Renal pelvis (tissue), 1 donor: ENCODE measurements at regions not wholly inside any gene's neighbourhood (a gene's known extent, or its start where the extent isn't known, plus 50 kb on each side); places are given as distances from the start of the nearest gene placed in this dataset.
"Not testable (repeated sequence)": the region's sequence is repeated elsewhere in the genome, so short reads cannot be mapped to it uniquely, and the experiment has no call there.

Source experiments
- DNase-seq: peaks from one replicate; pipeline ENCODE4 v3.0.0-alpha.2; 2013

DNA sequence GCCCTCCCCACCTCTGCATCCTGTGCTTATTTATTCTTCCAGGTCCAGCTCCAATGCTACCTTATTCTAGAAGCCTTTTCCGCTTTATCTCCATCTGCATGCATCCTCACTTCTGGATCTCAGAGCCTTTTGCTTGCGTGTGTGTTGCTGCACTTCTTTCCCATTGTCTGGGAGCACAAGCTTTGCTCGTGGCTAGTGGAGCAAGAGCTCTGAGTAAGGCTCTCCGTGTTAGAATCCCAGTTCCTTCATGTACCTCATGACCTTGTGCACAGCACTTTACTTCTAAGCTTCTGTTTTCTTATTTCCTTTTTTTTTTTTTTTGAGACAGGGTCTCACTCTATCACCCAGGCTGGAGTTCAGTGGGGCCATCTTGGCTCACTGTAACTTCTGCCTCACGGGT, 140.0 kb upstream of the POU3F1 start:
- no peak for DNase-seq

DNA sequence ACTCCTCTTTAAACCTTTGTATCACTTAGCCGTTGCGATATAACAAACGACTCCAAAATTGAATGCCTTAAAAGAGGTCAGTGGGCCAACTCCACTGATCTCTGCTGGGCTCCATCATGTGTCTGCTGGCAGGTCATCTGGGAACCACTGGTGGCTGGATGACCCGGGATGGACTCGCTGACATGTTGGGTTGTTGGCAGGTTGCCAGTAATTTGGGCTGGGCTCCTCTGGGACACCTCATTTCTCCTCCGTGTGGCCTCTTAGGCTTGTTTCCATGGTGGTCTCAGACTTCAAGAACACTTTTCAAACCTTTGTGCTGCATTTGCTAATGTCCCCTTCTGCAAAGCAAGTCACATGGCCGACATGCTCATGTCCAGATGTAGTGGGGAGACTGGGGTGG, 139.3 kb upstream of the POU3F1 start:
- no peak for DNase-seq

DNA sequence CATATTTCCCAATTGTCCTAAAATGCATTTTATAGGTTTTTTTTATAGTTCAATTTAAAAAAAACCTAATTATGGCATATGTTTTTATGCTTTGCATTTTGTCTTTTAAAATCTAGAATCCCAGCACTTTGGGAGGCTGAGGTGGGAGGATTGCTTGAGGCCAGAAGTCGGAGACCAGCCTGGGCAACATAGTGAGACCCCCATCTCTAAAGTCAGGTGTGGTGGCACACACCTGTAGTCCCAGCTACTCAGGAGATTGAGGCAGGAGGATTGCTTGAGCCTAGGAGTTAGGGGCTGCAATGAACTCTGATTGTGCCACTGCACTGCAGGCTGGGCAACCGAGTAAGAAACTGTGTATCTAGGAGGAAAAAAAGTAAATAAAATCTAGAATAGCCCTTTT, 137.2 kb upstream of the POU3F1 start:
- DNase-seq, result no peak

DNA sequence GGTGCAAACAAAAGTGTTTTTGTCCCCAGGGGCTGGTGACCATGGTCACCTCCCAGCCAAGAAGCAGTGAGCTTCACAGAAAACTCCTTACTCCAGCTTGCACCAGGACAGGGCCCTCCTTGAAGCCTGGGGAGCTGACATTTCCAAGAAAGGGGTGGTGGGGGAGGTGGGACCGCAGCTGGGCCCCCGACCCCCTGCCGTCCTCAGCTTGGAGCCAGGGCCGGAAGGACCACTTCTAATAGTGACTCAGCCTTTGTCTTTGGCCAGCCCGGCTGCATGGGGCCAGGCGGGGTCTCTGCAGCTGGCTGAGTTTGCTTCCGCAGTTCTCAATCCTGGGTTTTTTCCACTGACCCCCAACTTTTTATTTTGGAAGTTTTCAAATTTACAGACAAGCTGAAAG, 136.5 kb upstream of the POU3F1 start:
- DNase-seq, result no peak

DNA sequence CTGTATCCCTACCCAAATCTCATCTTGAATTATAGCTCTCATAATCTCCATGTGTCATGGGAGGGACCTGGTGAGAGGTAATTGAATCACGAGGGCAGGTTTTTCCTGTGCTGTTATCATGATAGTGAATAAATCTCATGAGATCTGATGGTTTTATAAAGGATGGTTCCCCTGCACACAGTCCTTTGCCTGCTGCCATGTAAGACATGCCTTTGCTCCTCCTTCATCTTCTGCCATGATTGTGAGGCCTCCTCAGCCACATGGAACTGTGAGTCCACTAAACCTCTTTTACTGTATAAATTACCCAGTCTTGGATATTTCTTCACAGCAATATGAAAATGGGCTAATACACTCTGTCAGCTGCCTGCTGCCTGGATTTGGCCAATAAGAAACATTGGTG, 133.8 kb upstream of the POU3F1 start:
- not testable (repeated sequence) for DNase-seq

DNA sequence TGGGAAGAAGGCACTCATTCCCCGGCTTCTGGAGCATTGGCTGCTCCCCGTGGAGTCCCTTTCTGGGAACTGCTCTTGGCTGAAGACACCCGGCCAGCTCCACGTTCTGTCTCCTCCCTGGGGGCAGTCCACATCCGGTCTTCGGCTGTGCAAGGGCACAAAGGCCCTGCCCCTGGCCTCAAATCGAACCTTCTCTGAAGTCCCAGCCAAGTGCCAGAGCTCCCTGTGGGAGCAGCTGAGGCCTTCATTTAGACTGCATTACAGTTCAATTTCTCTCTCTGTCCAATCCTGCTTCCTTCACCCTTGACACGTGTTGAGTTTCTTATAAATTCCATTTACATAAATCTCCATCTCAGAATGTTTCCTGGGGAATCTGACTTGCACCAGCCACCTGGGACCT, 132.9 kb upstream of the POU3F1 start:
- no peak for DNase-seq

DNA sequence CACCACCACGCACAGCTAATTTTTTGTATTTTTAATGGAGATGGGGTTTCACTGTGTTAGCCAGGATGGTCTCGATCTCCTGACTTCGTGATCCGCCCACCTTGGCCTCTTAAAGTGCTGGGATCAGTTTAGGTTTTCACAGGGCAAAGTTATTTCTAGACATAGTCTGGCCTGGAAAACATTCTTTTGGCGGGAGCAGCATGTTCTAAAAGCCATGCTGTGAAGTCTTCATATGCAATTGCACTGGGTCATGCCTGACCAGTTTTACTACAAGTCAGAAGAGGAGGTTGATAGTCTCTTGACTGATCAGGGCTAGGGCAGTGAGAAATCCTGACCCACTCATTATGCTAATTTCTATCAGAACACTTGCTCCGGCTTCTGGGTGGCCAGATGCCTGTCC, 131.6 kb upstream of the POU3F1 start:
- no peak for DNase-seq

DNA sequence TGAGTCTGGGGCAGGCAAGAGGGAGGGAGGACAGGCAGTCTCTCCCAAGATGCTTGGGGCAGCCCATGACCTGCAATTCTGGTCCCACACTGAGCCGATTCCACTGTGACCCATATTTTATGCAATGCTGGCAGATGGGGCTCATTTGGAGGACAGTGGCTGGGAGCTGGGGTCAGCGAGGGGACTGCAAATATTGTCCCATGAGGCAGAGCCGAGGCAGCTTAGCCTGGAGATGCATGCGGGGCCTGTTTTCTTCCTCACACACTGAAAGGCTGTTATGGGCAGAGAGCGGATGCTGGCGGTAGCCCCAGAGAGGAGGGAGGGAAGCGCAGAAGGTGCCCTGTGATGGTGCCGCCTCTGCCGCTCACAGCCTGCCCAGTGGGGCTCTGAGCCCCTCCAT, 128.5 kb upstream of the POU3F1 start:
- no peak for DNase-seq

DNA sequence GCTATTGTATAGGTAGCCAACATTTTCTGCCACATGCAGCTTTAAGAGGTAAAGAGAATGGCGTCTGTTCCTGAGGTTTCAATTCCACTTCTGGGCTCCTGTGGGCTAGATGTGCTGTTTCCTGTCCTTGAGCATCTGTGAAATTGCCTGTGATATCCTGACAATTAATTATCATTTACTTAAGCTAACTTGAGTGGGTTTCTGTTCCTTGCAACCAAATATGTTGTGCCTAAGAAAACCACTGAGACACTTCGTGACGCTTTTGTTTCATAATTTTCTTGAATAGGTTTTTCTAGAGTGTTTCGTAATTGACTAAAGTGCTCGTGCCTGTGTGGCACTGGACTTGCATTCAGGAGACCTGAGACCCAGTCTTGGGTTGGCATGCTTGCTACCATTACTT, 127.3 kb upstream of the POU3F1 start:
- DNase-seq, result no peak

DNA sequence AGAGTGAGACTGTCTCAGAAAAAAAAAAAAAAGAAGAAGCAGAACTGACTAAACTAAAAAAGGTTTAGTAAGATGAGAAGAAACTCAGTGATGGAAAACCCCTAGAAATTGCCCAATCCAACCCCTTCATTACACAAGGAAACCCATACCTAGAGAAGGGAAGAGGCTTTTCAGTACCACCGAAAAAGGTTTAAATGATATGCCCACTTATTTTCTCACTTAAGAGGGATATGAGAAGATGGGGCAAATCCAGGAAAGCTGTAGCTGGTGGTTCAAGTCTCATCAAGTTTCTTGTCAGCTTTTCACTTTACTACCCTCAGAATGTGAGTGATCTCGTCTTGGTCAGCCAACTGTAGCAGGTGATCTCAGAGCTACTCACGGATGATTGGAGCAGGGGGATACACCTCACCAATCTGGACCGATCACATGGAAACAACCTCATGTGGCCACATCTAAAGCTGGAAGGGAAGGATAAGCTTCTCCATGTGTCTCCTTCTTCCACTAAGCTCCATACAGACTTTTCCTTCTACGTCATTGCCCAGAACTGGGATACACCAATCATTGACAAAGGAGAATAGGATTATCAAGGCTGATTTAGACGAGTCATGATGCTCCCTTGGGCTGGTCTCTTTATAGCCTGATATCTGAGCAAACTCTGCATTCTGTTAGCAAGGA, 126.7 kb upstream of the POU3F1 start:
- DNase-seq, result no peak

DNA sequence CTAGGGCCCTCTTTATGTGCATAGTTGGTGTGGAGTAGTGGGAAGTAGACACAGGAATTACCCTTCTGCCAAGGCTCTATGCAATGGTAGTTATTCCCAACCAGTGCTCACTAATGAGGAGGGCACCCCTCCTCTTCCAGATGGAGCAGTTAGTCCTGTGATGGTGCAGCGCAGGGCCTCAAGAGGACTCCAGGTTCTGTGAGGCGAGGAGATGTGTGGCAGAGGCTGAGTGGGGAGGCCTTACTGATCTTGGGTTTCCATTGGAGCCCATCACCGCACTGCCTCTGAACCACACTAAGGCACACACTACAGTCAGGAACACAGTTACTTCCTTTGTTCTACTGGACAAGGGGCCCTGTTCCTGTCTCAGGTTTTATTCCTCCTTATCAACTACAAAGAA, 122.5 kb upstream of the POU3F1 start:
- DNase-seq, result no peak

DNA sequence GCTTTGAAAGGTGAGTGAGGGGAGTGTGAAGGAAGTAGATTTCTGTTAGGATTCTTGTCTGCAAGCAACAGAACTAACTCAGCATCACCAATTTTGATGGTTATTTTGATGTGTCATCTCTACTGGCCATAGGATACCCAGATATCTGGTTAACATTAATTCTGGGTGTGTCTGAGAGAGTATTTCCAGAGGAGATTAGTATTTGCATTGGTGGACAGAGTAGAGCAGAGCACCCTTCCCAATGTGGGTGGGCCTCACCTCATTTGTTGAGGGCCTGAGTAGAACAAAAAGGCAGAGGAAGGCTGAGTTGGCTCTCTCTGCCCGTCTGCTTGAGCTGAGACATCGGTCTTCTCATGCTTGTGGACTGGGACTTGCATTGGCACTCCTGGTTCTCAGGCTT, 121.8 kb upstream of the POU3F1 start:
- DNase-seq, result no peak

DNA sequence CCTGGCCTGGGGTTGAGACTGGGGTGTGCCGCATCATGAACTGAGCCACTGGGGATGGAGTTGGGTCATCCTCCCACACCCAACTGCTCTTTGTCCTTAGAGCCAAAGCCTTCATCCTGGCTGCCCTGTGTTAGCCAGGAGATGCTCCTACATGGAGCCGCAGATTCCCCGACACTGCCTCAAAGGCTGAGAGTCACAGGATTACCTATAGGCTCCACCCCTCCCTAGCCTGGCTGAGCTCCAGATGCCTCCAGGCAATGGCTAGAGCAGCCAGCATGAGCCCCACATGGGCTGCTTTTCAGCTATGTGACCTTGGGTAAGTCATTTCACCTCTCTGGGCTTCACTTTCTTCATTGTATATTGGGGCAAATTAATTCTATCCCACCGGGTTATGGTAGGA, 119.9 kb upstream of the POU3F1 start:
- no peak for DNase-seq

DNA sequence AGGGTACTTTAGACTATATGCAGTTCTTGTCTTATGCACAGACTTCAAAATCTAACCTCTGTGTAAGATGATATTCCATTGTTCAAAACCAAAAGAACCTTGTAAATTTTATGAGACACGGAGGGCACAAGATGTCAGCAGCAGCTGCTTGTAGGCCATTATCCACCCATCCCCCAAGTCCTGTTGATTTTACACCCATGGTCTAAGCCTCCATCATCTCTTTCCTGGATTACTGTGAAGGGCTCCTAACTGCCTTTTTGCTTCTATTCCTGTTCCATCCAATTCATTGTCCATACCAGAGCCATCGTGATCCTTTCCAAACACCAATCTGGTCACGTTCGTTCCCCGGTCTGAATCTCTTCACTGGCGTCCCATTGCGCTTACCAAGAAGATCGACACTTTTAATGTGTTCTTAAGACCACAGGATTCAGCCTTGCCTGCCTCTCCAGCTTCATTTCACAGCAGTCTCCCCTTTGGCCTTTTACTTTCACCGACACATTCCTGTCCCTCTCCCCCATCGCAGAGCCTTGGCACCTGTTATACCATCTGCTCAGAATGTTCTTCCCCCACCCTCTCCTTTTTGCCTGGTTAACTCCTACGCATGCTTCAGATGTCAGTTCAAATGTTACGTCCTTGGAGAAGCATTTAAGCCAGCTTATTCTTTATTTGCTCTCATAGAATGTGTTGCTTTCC, 107.3 kb upstream of the POU3F1 start:
- DNase-seq, result peak; percentile 58

DNA sequence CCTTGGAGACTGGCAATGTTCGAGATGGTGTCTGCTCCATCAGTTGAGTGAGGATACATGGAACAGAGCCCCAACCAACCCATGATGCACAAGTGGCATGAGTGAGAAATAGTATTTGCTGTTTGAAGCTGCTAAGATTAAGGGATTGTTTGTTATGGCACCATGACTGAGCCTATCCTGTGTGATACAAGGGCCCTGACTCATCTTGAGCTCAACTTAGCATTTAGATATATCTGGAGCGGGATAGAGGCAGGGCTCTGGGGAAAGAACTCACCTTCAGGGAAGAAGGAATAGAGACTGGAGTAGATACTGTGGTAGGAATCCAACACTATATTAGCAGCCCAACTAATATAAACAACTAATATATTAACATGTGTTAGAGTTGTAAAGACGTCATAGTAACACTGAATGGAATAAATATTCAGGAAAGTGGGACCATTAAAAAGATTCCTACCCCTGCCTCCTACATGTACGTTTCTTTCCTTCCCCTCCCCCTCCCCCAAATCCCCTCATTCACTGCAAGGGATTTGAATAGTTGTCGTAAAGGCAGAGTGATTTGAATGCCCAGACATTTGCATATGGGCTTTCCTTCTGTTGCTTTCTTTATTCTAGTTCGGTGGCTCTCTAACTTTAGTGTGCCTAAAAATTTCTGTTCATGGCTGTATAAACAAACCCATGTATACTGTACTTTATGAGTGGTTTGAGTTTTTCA, 106.6 kb upstream of the POU3F1 start:
- DNase-seq, result no peak

DNA sequence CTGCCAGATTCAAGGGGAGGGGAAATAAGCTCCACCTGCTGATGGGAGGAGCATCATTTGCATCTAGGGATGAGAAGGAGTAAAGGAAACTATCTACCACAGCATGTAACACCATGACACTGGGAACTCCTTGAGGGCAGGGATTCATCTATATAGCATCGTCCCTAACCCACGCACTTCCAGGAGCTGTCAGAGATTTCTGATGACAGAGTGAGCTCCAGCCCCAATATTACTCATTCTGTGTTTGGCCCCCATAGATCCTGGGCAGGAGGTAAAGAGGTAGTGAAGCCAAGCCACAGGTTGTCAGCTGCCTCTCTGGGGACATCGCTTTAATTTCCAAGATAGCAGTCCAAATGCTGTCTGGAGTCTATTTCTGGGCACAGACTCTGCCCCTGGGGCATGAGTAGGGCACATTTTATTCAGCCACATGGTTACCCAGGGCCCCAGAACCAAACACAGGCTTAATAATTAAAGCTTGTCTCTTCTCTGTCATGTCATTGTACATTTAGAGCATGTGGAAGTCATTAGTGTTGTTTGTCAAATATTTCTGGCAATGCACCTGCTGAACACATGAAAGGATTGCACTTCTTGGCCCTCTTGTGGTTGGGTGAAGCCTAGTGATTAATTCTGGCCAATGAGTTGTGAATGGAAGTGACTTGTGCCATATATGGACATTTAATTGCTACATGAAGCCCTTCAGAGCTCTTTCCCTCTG, 105.9 kb upstream of the POU3F1 start:
- DNase-seq, result no peak

DNA sequence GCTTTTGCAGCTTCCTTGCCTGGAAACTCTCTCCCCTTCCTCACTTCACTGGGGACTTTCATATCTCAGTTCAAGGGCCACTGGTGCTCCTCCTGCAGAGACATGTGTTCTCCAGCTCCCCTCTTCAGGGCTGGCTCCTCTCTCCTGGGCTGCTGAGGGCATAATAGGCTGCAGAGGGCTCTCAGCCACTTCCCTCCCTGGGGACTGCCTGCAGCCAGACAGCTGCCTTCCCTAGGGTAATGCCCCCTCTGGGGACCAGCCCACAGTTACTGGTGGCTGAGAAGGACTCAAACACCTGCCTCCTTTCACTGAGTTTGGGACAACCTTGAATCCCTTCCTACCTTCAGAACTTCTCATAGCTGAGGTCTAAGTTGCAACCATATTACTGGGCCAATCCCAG, 104.8 kb upstream of the POU3F1 start:
- no peak for DNase-seq

DNA sequence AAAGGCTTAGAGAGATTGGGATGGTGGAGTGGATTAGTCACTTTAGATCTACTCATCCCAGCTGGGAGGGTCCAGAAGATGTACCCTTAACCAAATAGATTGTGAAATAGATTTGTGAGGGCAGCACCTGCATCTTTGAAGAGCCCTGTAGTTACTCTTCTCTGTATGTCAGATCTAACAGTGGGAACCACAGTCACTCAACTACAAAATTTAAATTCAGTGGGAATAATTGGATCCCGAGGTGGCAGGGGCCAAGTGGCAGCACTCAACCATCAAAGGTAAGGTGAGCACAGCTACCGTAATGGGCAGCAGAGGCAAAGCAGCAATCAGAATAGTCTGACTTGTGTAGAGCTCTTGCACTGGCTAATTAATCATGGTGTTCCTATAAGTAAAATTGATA, 99.5 kb upstream of the POU3F1 start:
- DNase-seq, result not testable (repeated sequence)

DNA sequence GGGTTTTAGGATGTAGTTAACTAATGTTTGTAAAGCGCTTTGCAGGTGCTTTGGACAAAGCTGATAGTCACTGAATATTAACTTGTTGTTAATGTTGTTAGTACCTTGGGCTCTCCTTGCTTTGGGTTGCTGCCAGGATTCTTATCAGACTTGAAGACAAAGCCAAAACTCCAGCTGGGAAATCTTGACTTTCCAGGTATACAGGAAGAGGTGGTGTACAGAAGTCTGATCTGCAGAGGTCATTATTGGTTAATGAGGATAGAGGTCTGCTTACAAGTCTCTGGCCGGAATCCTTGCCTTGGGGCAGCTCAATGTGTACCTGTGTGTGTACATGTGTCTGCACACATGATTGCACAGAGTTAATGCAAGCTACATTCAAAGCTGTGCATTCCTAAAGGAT, 96.0 kb upstream of the POU3F1 start:
- DNase-seq, result no peak

DNA sequence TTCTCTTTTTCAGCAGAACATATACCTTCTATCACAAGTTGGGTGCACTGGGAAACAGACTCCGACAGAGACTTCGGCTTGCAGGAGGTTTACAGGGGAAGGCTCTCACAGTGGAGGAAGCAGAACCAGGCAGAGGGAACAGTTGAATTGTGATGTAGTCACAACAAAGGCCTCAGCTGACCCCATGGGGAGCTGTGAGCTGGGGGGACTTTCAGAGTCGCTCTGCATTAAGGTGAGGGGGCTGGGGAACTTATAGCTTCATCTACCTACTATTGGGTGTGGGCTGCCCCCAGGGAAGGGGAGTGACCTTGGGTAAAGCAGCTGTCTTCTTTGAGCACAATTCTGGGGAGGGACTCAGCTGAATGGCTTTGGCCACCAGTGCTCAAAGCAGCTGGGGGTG, 94.9 kb upstream of the POU3F1 start:
- no peak for DNase-seq

DNA sequence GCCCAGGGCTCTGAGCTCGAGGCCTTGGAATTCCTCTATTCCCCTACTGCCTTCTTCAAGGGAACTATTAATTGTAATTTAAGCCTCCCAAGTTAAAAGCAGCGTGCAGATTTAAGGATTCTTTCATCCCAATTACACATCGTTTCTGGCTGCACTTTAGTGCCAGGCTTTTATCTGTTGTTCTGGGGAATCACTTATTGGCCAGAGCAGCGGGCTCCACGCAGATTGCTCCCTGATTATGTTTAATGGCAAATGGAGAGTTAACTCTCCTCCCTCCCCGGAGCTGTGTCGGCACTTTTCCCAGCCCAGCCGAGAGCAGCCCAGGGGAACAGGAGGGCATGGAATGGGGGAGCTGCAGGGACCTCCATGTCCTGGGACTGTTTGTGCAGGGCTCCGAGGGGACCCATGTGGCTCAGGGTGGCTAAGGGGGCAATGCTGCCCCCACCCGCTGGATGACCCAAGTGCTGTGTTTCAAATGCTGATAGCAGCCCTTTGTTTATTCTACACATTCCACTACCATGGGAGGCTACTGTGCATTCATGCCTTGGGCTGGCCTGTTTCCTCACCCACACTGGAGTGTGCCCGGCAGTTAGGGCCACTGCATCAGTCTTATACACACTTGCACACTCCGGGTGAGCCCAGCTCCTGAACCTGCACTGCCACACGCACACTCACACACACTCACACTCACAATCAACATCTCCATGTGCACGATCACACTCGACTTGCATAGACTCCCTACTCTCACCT, 93.3 kb upstream of the POU3F1 start:
- DNase-seq, result no peak
